ENCODE measurements at regions not wholly inside any gene's neighbourhood (a gene's known extent, or its start where the extent isn't known, plus 50 kb on each side); places are given as distances from the start of the nearest gene placed in this dataset.

- Histone ChIP-seq H3K27me3 (ENCODE audit: control insufficient read depth, insufficient read depth, low read length) (peaks cover 1% of the 10 kb centered on the region; the same call in 1 of the 2 replicates), H3K36me3 (ENCODE audit: control insufficient read depth, insufficient read depth, low read length) (no peaks in the 10 kb centered on the region), H3K4me3 (ENCODE audit: low read depth, low read length) (no peak overlapping the region)
- no peak for TF ChIP-seq CTCF (IDR thresholded peaks at IDR 0.05; ENCODE audit: insufficient read depth, low read depth, low read length)
- POLR2A ChIA-PET, result no interaction called here
- CTCF ChIA-PET, result interaction anchor here (0.5 kb wide), 1 partner anchor 35 kb away, joined by 3 read pairs; no protein-coding TSS in a partner anchor
- no peak for DNase-seq (ENCODE audit: low read depth)
Observed at GRCh38 chr5:109950634-109951033, 260.9 kb downstream of the MAN2A1 start.

- no peaks in the 10 kb centered on the region for H3K36me3 ChIP-seq (ENCODE audit: control insufficient read depth, insufficient read depth, low read length)
- ChIA-PET CTCF (no interaction called here), POLR2A (no interaction called here)
- peaks cover 1% of the 10 kb centered on the region; the same call in 1 of the 2 replicates for H3K27me3 ChIP-seq (ENCODE audit: control insufficient read depth, insufficient read depth, low read length)
- TF ChIP-seq CTCF (IDR thresholded peaks at IDR 0.05; ENCODE audit: insufficient read depth, low read depth, low read length), result no peak
- no peak overlapping the region for H3K4me3 ChIP-seq (ENCODE audit: low read depth, low read length)
- no peak for DNase-seq (ENCODE audit: low read depth)
Observed at GRCh38 chr5:109951348-109951747, 261.6 kb downstream of the MAN2A1 start.

- ChIA-PET CTCF (no interaction called here), POLR2A (no interaction called here)
- no peak for TF ChIP-seq CTCF (IDR thresholded peaks at IDR 0.05; ENCODE audit: insufficient read depth, low read depth, low read length)
- Histone ChIP-seq H3K36me3 (ENCODE audit: control insufficient read depth, insufficient read depth, low read length) (no peaks in the 10 kb centered on the region), H3K4me3 (ENCODE audit: low read depth, low read length) (no peak overlapping the region), H3K27me3 (ENCODE audit: control insufficient read depth, insufficient read depth, low read length) (peaks cover 1% of the 10 kb centered on the region; the same call in 1 of the 2 replicates)
- no peak for DNase-seq (ENCODE audit: low read depth)
Observed at GRCh38 chr5:109951758-109952157, 262.0 kb downstream of the MAN2A1 start.

- ChIA-PET POLR2A (no interaction called here), CTCF (no interaction called here)
- no peaks in the 10 kb centered on the region for H3K36me3 ChIP-seq (ENCODE audit: control insufficient read depth, insufficient read depth, low read length)
- no peak for TF ChIP-seq CTCF (IDR thresholded peaks at IDR 0.05; ENCODE audit: insufficient read depth, low read depth, low read length)
- no peak overlapping the region for H3K4me3 ChIP-seq (ENCODE audit: low read depth, low read length)
- H3K27me3 ChIP-seq (ENCODE audit: control insufficient read depth, insufficient read depth, low read length), result no peaks in the 10 kb centered on the region
- no peak for DNase-seq (ENCODE audit: low read depth)
Observed at GRCh38 chr5:109953761-109954160, 264.0 kb downstream of the MAN2A1 start.

DNA sequence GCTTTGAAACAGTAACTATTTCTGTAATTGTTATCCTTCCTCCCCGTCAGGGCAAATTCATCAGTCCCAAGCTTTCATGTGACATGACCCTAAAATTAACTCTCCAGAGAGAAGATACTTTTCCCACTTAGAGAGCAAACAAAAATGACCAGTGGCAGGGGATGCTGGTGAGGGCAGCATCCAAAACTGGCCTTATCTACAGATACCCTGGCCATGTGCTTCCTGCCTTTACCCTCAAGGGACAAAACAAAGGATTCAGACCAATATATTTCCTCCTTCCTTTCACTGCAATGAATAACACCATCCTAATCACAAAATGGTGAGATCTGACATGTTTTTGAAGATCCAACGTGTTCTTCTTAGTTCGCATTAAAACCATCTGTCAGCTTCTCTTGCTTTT is 267.2 kb downstream of the MAN2A1 start:
- Histone ChIP-seq H3K4me3 (ENCODE audit: low read depth, low read length) (no peak overlapping the region), H3K36me3 (ENCODE audit: control insufficient read depth, insufficient read depth, low read length) (no peaks in the 10 kb centered on the region), H3K27me3 (ENCODE audit: control insufficient read depth, insufficient read depth, low read length) (no peaks in the 10 kb centered on the region; the same call in 1 of the 2 replicates)
- TF ChIP-seq CTCF (IDR thresholded peaks at IDR 0.05; ENCODE audit: insufficient read depth, low read depth, low read length), result no peak
- DNase-seq (ENCODE audit: low read depth), result no peak
- ChIA-PET POLR2A (no interaction called here), CTCF (no interaction called here)
